OCI-LY7 (cell line): ENCODE measurements at regions not wholly inside any gene's neighbourhood (a gene's known extent, or its start where the extent isn't known, plus 50 kb on each side); places are given as distances from the start of the nearest gene placed in this dataset.

Experiments used
- EZH2phosphoT487 ChIP-seq: fragments of 200-600 bp; sonication (generic); IDR thresholded peaks from 2 replicates; pipeline ENCODE4 v1.6.1; 2018; ENCODE audit warnings: low read depth, borderline replicate concordance, mild to moderate bottlenecking, mixed run types, antibody characterized with exemption, low read length, moderate library complexity, mixed read lengths
- TF ChIP-seq, protein P1 (sequence below): fragments of 200-600 bp; sonication (generic); conservative IDR thresholded peaks from 2 replicates; pipeline ENCODE4 v1.5.1; 2014; ENCODE audit warnings: mild to moderate bottlenecking, antibody characterized with exemption, low read length, moderate library complexity, mixed read lengths

GRCh38 chr5:14082523-14082922 lies 60.6 kb upstream of the TRIO start:
- TF ChIP-seq, protein P1, sequence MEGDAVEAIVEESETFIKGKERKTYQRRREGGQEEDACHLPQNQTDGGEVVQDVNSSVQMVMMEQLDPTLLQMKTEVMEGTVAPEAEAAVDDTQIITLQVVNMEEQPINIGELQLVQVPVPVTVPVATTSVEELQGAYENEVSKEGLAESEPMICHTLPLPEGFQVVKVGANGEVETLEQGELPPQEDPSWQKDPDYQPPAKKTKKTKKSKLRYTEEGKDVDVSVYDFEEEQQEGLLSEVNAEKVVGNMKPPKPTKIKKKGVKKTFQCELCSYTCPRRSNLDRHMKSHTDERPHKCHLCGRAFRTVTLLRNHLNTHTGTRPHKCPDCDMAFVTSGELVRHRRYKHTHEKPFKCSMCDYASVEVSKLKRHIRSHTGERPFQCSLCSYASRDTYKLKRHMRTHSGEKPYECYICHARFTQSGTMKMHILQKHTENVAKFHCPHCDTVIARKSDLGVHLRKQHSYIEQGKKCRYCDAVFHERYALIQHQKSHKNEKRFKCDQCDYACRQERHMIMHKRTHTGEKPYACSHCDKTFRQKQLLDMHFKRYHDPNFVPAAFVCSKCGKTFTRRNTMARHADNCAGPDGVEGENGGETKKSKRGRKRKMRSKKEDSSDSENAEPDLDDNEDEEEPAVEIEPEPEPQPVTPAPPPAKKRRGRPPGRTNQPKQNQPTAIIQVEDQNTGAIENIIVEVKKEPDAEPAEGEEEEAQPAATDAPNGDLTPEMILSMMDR, result no peak
- no peak for TF ChIP-seq EZH2phosphoT487
